Transverse colon (tissue), 4 donors: ENCODE measurements at regions not wholly inside any gene's neighbourhood (a gene's known extent, or its start where the extent isn't known, plus 50 kb on each side); places are given as distances from the start of the nearest gene placed in this dataset.

Experiments
- DNase-seq: peaks from one replicate; pipeline ENCODE4 v3.0.0-alpha.2; 2019
- H3K27ac ChIP-seq, 4 donors: fragments of 200-600 bp; sonication (generic); 2 replicates each; pipeline ENCODE4 v1.5.1; 2016 to 2018; ENCODE audit warnings: inconsistent platforms in 4 of 4
- H3K27me3 ChIP-seq: fragments of 200-600 bp; sonication (generic); 2 replicates; pipeline ENCODE4 v1.5.1; 2017; ENCODE audit warnings: inconsistent platforms
- H3K36me3 ChIP-seq, 4 donors: fragments of 200-600 bp; sonication (generic); 2 replicates each; pipeline ENCODE4 v1.5.1; 2017 to 2019; ENCODE audit warnings: inconsistent platforms in 4 of 4
- H3K4me1 ChIP-seq, 4 donors: fragments of 200-600 bp; sonication (generic); 2 replicates each; pipeline ENCODE4 v1.5.1; 2017 to 2020; ENCODE audit warnings: inconsistent platforms in 4 of 4
- H3K4me3 ChIP-seq, 4 donors: fragments of 200-600 bp; sonication (generic); 1 replicate in 1 of 4; 2 replicates in 3 of 4; pipeline versions ENCODE4 v1.5.1 to v1.6.1; 2017 to 2019; ENCODE audit warnings: inconsistent platforms in 4 of 4
- H3K9me3 ChIP-seq, 2 donors: fragments of 200-600 bp; sonication (generic); 2 replicates each; pipeline ENCODE4 v1.5.1; 2017 to 2019; ENCODE audit warnings: inconsistent platforms in 2 of 2
- CTCF ChIP-seq, 5 experiments: fragments of 200-600 bp in 3 of 5; fragments of 450-650 bp in 2 of 5; sonication (generic) in 3 of 5; IDR thresholded peaks; 1 replicate in 2 of 5; 2 replicates in 3 of 5; pipeline ENCODE4 v1.5.1; 2016 to 2017; ENCODE audit warnings: antibody characterized with exemption in 5 of 5, inconsistent platforms in 3 of 5, mild to moderate bottlenecking in 2 of 5, moderate library complexity in 1 of 5
- EP300 ChIP-seq: sonication (generic); formaldehyde crosslinking; IDR thresholded peaks from one replicate; pipeline ENCODE4 v1.6.1; 2017; ENCODE audit warnings: antibody characterized with exemption, low read depth
- POLR2A ChIP-seq: fragments of 450-650 bp; IDR thresholded peaks from one replicate; pipeline ENCODE4 v1.6.1; 2016; ENCODE audit warnings: antibody characterized with exemption, mild to moderate bottlenecking, moderate library complexity
- POLR2AphosphoS5 ChIP-seq, 3 donors: sonication (generic); formaldehyde crosslinking; IDR thresholded peaks; one replicate each; pipeline ENCODE4 v1.6.1; 2016; ENCODE audit warnings: antibody characterized with exemption in 3 of 3
- WGBS, 2 donors: methylation state at CpG; one replicate each; pipeline ENCODE4 v1.1.5; 2018; ENCODE audit warnings: low coverage in 1 of 2; 5-methylcytosine and 5-hydroxymethylcytosine counted together
- in situ Hi-C, 4 donors: fragments of 200-750 bp; cut with MboI; loops; one replicate each; pipeline versions ENCODE4 v1.15.0 to v1.15.1; 2017; ENCODE audit warnings: low sequenced_read_pairs in 3 of 4, low pct_ligation_motif_present in 1 of 4, low pct_unique_long_range_greater_than_20kb in 1 of 4
- intact Hi-C: fragments of 100-400 bp; cut with DNase I; formaldehyde crosslinking; loops from one replicate; pipeline ENCODE4 v1.15.1; 2023; ENCODE audit warnings: low total_unique reads

- WGBS, 2 donors, result 34 to 49% methylated on average over 2 of the region's 2 CpGs
- TF ChIP-seq POLR2AphosphoS5 (IDR thresholded peaks at IDR 0.05), result no peak
- no peak for TF ChIP-seq EP300
- TF ChIP-seq POLR2A, result no peak
- TF ChIP-seq CTCF (IDR thresholded peaks at IDR 0.05), result peak in 3 of 5 experiments; percentile 35 to 53 (median 49)
- H3K4me3 ChIP-seq, result no peak overlapping the region
- in situ Hi-C loops (no loop called here), intact Hi-C loops (no loop called here)
- no peaks in the 10 kb centered on the region for H3K9me3 ChIP-seq
- H3K27ac ChIP-seq, result no peak overlapping the region
- DNase-seq, result no peak
- no peaks in the 10 kb centered on the region for H3K27me3 ChIP-seq
- no peaks in the 10 kb centered on the region for H3K36me3 ChIP-seq
- no peaks in the 10 kb centered on the region for H3K4me1 ChIP-seq
These were observed 275.0 kb upstream of the G2E3 start for GRCh38 chr14:30283822-30284446.

GRCh38 chr14:30284808-30285207 is 274.1 kb upstream of the G2E3 start:
- no peak for TF ChIP-seq POLR2A
- no peak for TF ChIP-seq CTCF (IDR thresholded peaks at IDR 0.05)
- no peak for TF ChIP-seq EP300
- TF ChIP-seq POLR2AphosphoS5 (IDR thresholded peaks at IDR 0.05), result no peak
- DNase-seq, result no peak
- in situ Hi-C loops, result no loop called here
- WGBS, 2 donors, result 49 to 56% methylated on average over 4 of the region's 4 CpGs
- Histone ChIP-seq H3K27ac (no peak overlapping the region), H3K9me3 (no peaks in the 10 kb centered on the region), H3K4me1 (no peaks in the 10 kb centered on the region), H3K36me3 (no peaks in the 10 kb centered on the region), H3K4me3 (no peak overlapping the region), H3K27me3 (no peaks in the 10 kb centered on the region)
- intact Hi-C loops, result no loop called here

- no peaks in the 10 kb centered on the region for H3K4me1 ChIP-seq
- H3K4me3 ChIP-seq, result no peak overlapping the region
- no peaks in the 10 kb centered on the region for H3K36me3 ChIP-seq
- intact Hi-C loops, result no loop called here
- no peak for DNase-seq
- no peak for TF ChIP-seq POLR2A
- no peak for TF ChIP-seq EP300
- TF ChIP-seq CTCF (IDR thresholded peaks at IDR 0.05), result no peak
- TF ChIP-seq POLR2AphosphoS5 (IDR thresholded peaks at IDR 0.05), result no peak
- H3K27me3 ChIP-seq, result no peaks in the 10 kb centered on the region
- H3K9me3 ChIP-seq, result no peaks in the 10 kb centered on the region
- no peak overlapping the region for H3K27ac ChIP-seq
- in situ Hi-C loops, result no loop called here
- WGBS, 2 donors, result 68 to 87% methylated on average over 2 to 7 of the region's 7 CpGs
These were observed 271.1 kb upstream of the G2E3 start for GRCh38 chr14:30287579-30288445.

GRCh38 chr14:30290001-30290400 is 269.0 kb upstream of the G2E3 start:
- WGBS, 2 donors, result 60 to 76% methylated on average over 3 of the region's 3 CpGs

More at GRCh38 chr14:30290001-30290400, 269.0 kb upstream of the G2E3 start:
- Histone ChIP-seq H3K27ac (no peak overlapping the region), H3K4me1 (no peaks in the 10 kb centered on the region), H3K4me3 (no peak overlapping the region), H3K36me3 (no peaks in the 10 kb centered on the region), H3K27me3 (no peaks in the 10 kb centered on the region), H3K9me3 (no peaks in the 10 kb centered on the region)
- in situ Hi-C loops (no loop called here), intact Hi-C loops (no loop called here)
- no peak for DNase-seq
- no peak for TF ChIP-seq POLR2AphosphoS5 (IDR thresholded peaks at IDR 0.05)
- TF ChIP-seq POLR2A, result no peak
